NB4 (cell line): ENCODE measurements at regions not wholly inside any gene's neighbourhood (a gene's known extent, or its start where the extent isn't known, plus 50 kb on each side); places are given as distances from the start of the nearest gene placed in this dataset.

Experiments used
- MYC ChIP-seq: IDR thresholded peaks from 2 replicates; pipeline ENCODE4 v1.6.1; 2011; ENCODE audit warnings: low read depth, low read length
- POLR2A ChIP-seq: IDR thresholded peaks from 2 replicates; pipeline ENCODE4 v1.6.1; 2011; ENCODE audit warnings: mild to moderate bottlenecking; ENCODE audit not compliant: insufficient read length; ENCODE audit errors: extremely low read depth
- TF ChIP-seq, protein P1 (sequence below): IDR thresholded peaks from one replicate; pipeline ENCODE4 v1.5.1; 2012; ENCODE audit warnings: low read depth, low read length
- TF ChIP-seq, protein P2 (sequence below): IDR thresholded peaks from 2 replicates; pipeline ENCODE4 v1.6.1; 2011; ENCODE audit warnings: low read depth, low read length

DNA sequence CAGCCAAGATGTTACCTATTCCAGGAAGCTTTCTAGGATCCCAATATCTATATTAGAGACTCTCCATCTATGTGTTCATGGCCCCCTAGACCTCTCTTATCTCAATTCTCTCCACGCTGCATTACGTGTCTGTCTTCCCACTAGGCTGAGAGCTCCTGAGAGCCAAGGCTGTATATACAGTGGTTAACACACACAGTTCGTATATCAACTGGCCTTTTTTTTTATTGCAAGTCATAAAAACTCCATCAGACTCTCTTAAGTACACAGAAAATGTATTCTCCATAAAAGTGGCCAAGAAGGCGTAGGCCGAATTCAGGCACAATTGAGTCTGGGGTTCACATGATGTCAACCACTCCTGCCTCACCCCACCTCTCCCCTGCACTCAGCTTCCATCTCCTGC, 115.9 kb downstream of the TRIM29 start:
- TF ChIP-seq, protein P1, sequence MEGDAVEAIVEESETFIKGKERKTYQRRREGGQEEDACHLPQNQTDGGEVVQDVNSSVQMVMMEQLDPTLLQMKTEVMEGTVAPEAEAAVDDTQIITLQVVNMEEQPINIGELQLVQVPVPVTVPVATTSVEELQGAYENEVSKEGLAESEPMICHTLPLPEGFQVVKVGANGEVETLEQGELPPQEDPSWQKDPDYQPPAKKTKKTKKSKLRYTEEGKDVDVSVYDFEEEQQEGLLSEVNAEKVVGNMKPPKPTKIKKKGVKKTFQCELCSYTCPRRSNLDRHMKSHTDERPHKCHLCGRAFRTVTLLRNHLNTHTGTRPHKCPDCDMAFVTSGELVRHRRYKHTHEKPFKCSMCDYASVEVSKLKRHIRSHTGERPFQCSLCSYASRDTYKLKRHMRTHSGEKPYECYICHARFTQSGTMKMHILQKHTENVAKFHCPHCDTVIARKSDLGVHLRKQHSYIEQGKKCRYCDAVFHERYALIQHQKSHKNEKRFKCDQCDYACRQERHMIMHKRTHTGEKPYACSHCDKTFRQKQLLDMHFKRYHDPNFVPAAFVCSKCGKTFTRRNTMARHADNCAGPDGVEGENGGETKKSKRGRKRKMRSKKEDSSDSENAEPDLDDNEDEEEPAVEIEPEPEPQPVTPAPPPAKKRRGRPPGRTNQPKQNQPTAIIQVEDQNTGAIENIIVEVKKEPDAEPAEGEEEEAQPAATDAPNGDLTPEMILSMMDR = no peak
- TF ChIP-seq, protein P2, sequence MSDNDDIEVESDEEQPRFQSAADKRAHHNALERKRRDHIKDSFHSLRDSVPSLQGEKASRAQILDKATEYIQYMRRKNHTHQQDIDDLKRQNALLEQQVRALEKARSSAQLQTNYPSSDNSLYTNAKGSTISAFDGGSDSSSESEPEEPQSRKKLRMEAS = no peak
- TF ChIP-seq POLR2A (no peak), MYC (no peak)
